22Rv1 (cell line): ENCODE measurements at regions not wholly inside any gene's neighbourhood (a gene's known extent, or its start where the extent isn't known, plus 50 kb on each side); places are given as distances from the start of the nearest gene placed in this dataset.

Experiments used
- CTCF ChIP-seq: fragments of 450-650 bp; IDR thresholded peaks from 2 replicates; pipeline ENCODE4 v1.5.1; 2017; ENCODE audit warnings: mild to moderate bottlenecking
- ZFX ChIP-seq: fragments of 450-650 bp; IDR thresholded peaks from 2 replicates; pipeline ENCODE4 v1.6.1; 2017; ENCODE audit warnings: antibody characterized with exemption, borderline replicate concordance

- TF ChIP-seq CTCF (no peak), ZFX (no peak)
These were observed 170.9 kb downstream of the RAB11FIP2 start for GRCh38 chr10:117875793-117876192.
